ENCODE measurements at regions not wholly inside any gene's neighbourhood (a gene's known extent, or its start where the extent isn't known, plus 50 kb on each side); places are given as distances from the start of the nearest gene placed in this dataset.
A peak's percentile ranks its signal among the peaks of the same experiment; 100 is the strongest.

- Histone ChIP-seq H3K9me3 (no peaks in the 10 kb centered on the region), H3K4me3 (no peak overlapping the region), H3K36me3 (no peaks in the 10 kb centered on the region), H3K27me3 (no peaks in the 10 kb centered on the region), H3K4me1 (no peaks in the 10 kb centered on the region), H3K27ac (no peak overlapping the region)
- in situ Hi-C loops (cut with MboI; ENCODE audit: low sequenced_read_pairs in 4 of 4): no loop called here
- peak in 1 of 2 donors; percentile 24 for ATAC-seq
- TF ChIP-seq POLR2A (IDR thresholded peaks at IDR 0.05): no peak
- TF ChIP-seq CTCF (IDR thresholded peaks at IDR 0.05 in 4 of 5, conservative IDR thresholded peaks at IDR 0.05 in 1 of 5): no peak
- no peak for DNase-seq
- intact Hi-C loops (cut with DNase I; ENCODE audit: low total_unique reads): no loop called here
These were observed 597.0 kb downstream of the EBF1 start for GRCh38 chr5:158502686-158503085.

- no peak for TF ChIP-seq POLR2A (IDR thresholded peaks at IDR 0.05)
- no peak for TF ChIP-seq CTCF (IDR thresholded peaks at IDR 0.05 in 4 of 5, conservative IDR thresholded peaks at IDR 0.05 in 1 of 5)
- H3K9me3 ChIP-seq: no peaks in the 10 kb centered on the region
- DNase-seq (no peak), ATAC-seq (no peak)
- H3K4me1 ChIP-seq: no peaks in the 10 kb centered on the region
- H3K4me3 ChIP-seq: no peak overlapping the region
- H3K27me3 ChIP-seq: no peaks in the 10 kb centered on the region
- no peak overlapping the region for H3K27ac ChIP-seq
- intact Hi-C loops (cut with DNase I; ENCODE audit: low total_unique reads) (no loop called here), in situ Hi-C loops (cut with MboI; ENCODE audit: low sequenced_read_pairs in 4 of 4) (no loop called here)
- H3K36me3 ChIP-seq: no peaks in the 10 kb centered on the region
These were observed 599.8 kb downstream of the EBF1 start for GRCh38 chr5:158499892-158500418.

- H3K36me3 ChIP-seq: no peaks in the 10 kb centered on the region
- no peaks in the 10 kb centered on the region for H3K4me1 ChIP-seq
- in situ Hi-C loops (cut with MboI; ENCODE audit: low sequenced_read_pairs in 4 of 4): no loop called here
- H3K4me3 ChIP-seq: no peak overlapping the region
- no peaks in the 10 kb centered on the region for H3K27me3 ChIP-seq
- TF ChIP-seq CTCF (IDR thresholded peaks at IDR 0.05 in 4 of 5, conservative IDR thresholded peaks at IDR 0.05 in 1 of 5) (no peak), POLR2A (IDR thresholded peaks at IDR 0.05) (no peak)
- no peak overlapping the region for H3K27ac ChIP-seq
- intact Hi-C loops (cut with DNase I; ENCODE audit: low total_unique reads): no loop called here
- no peak for DNase-seq
- peak; percentile 41 to 63 for ATAC-seq
- no peaks in the 10 kb centered on the region for H3K9me3 ChIP-seq
These were observed 600.4 kb downstream of the EBF1 start for GRCh38 chr5:158499075-158499891.

- Histone ChIP-seq H3K27me3 (no peaks in the 10 kb centered on the region), H3K9me3 (no peaks in the 10 kb centered on the region), H3K4me3 (no peak overlapping the region), H3K36me3 (no peaks in the 10 kb centered on the region), H3K27ac (no peak overlapping the region), H3K4me1 (no peaks in the 10 kb centered on the region)
- no peak for DNase-seq
- intact Hi-C loops (cut with DNase I; ENCODE audit: low total_unique reads): no loop called here
- in situ Hi-C loops (cut with MboI; ENCODE audit: low sequenced_read_pairs in 4 of 4): no loop called here
- TF ChIP-seq POLR2A (IDR thresholded peaks at IDR 0.05) (no peak), CTCF (IDR thresholded peaks at IDR 0.05 in 4 of 5, conservative IDR thresholded peaks at IDR 0.05 in 1 of 5) (no peak)
- ATAC-seq: no peak
These were observed 603.1 kb downstream of the EBF1 start for GRCh38 chr5:158496624-158497023.

All from gastrocnemius medialis (tissue), 4 donors.